ENCODE measurements at regions not wholly inside any gene's neighbourhood (a gene's known extent, or its start where the extent isn't known, plus 50 kb on each side); places are given as distances from the start of the nearest gene placed in this dataset.

GRCh38 chr1:99579691-99580172 is 66.2 kb upstream of the PALMD start:
- DNase-seq (no peak), ATAC-seq (ENCODE audit: low FRiP score in 2 of 2) (no peak)
- 61% methylated on average over 2 of the region's 2 CpGs for whole genome bisulfite sequencing, 2 donors
- H3K4me3 ChIP-seq = no peak overlapping the region
- no peaks in the 10 kb centered on the region for H3K4me1 ChIP-seq
- no peak overlapping the region for H3K27ac ChIP-seq
- TF ChIP-seq POLR2AphosphoS5 (IDR thresholded peaks at IDR 0.05) = no peak
- no peak for TF ChIP-seq CTCF (IDR thresholded peaks at IDR 0.05)
- TF ChIP-seq EP300 (IDR thresholded peaks at IDR 0.05) = no peak
- no peak for TF ChIP-seq POLR2A (IDR thresholded peaks at IDR 0.05)
- no peaks in the 10 kb centered on the region for H3K27me3 ChIP-seq
- H3K36me3 ChIP-seq = no peaks in the 10 kb centered on the region
- no peaks in the 10 kb centered on the region for H3K9me3 ChIP-seq

- 56 to 65% methylated on average over 6 of the region's 6 CpGs for WGBS, 2 donors
- Histone ChIP-seq H3K36me3 (no peaks in the 10 kb centered on the region), H3K4me3 (no peak overlapping the region), H3K27me3 (no peaks in the 10 kb centered on the region), H3K27ac (no peak overlapping the region), H3K9me3 (no peaks in the 10 kb centered on the region), H3K4me1 (no peaks in the 10 kb centered on the region)
- TF ChIP-seq CTCF (IDR thresholded peaks at IDR 0.05) (no peak), POLR2A (IDR thresholded peaks at IDR 0.05) (no peak), POLR2AphosphoS5 (IDR thresholded peaks at IDR 0.05) (peak in 1 of 2 donors; percentile 17)
- DNase-seq = peak in 1 of 2 donors; percentile 21
- peak in 1 of 2 donors; percentile 31 for ATAC-seq (ENCODE audit: low FRiP score in 2 of 2)
Observed at GRCh38 chr1:99580451-99580850, 65.5 kb upstream of the PALMD start.

- H3K27me3 ChIP-seq = no peaks in the 10 kb centered on the region
- H3K4me1 ChIP-seq = no peaks in the 10 kb centered on the region
- no peak for TF ChIP-seq CTCF (IDR thresholded peaks at IDR 0.05)
- no peak for TF ChIP-seq EP300 (IDR thresholded peaks at IDR 0.05)
- TF ChIP-seq POLR2AphosphoS5 (IDR thresholded peaks at IDR 0.05) = no peak
- no peak for TF ChIP-seq POLR2A (IDR thresholded peaks at IDR 0.05)
- no peaks in the 10 kb centered on the region for H3K9me3 ChIP-seq
- H3K36me3 ChIP-seq = no peaks in the 10 kb centered on the region
- WGBS, 2 donors = 87 to 88% methylated on average over 4 of the region's 4 CpGs
- no peak overlapping the region for H3K4me3 ChIP-seq
- H3K27ac ChIP-seq = no peak overlapping the region
- ATAC-seq (ENCODE audit: low FRiP score in 2 of 2) (no peak), DNase-seq (no peak)
Observed at GRCh38 chr1:99587008-99587407, 58.9 kb upstream of the PALMD start.

- Histone ChIP-seq H3K9me3 (no peaks in the 10 kb centered on the region), H3K4me3 (no peak overlapping the region), H3K36me3 (no peaks in the 10 kb centered on the region), H3K4me1 (no peaks in the 10 kb centered on the region), H3K27ac (no peak overlapping the region), H3K27me3 (no peaks in the 10 kb centered on the region)
- no peak for ATAC-seq (ENCODE audit: low FRiP score in 2 of 2)
- WGBS, 2 donors = 78 to 82% methylated on average over 4 of the region's 4 CpGs
- no peak for DNase-seq
- TF ChIP-seq POLR2AphosphoS5 (IDR thresholded peaks at IDR 0.05) (no peak), CTCF (IDR thresholded peaks at IDR 0.05) (no peak), POLR2A (IDR thresholded peaks at IDR 0.05) (no peak), EP300 (IDR thresholded peaks at IDR 0.05) (no peak)
Observed at GRCh38 chr1:99589186-99589636, 56.7 kb upstream of the PALMD start.

- TF ChIP-seq POLR2A (IDR thresholded peaks at IDR 0.05) (no peak), CTCF (IDR thresholded peaks at IDR 0.05) (no peak), EP300 (IDR thresholded peaks at IDR 0.05) (no peak), POLR2AphosphoS5 (IDR thresholded peaks at IDR 0.05) (no peak)
- Histone ChIP-seq H3K27me3 (no peaks in the 10 kb centered on the region), H3K9me3 (no peaks in the 10 kb centered on the region), H3K27ac (peak overlapping the region in 1 of 4 donors; percentile 50), H3K4me1 (no peaks in the 10 kb centered on the region), H3K4me3 (no peak overlapping the region), H3K36me3 (no peaks in the 10 kb centered on the region)
- DNase-seq (no peak), ATAC-seq (ENCODE audit: low FRiP score in 2 of 2) (no peak)
- WGBS, 2 donors = 51 to 56% methylated on average over 4 of the region's 4 CpGs
Observed at GRCh38 chr1:99590578-99591209, 55.2 kb upstream of the PALMD start.
